GM12891 (cell line): ENCODE measurements at regions not wholly inside any gene's neighbourhood (a gene's known extent, or its start where the extent isn't known, plus 50 kb on each side); places are given as distances from the start of the nearest gene placed in this dataset.

ENCODE experiments used
- PAX5 ChIP-seq: IDR thresholded peaks from 2 replicates; pipeline ENCODE4 v1.6.1; 2011; ENCODE audit warnings: low read length, moderate library complexity, mild to moderate bottlenecking; ENCODE audit not compliant: insufficient read depth, severe bottlenecking
- POLR2A ChIP-seq: IDR thresholded peaks from 2 replicates; pipeline ENCODE4 v1.6.1; 2011; ENCODE audit warnings: low read depth, low read length, control low read depth
- POLR2AphosphoS5 ChIP-seq: IDR thresholded peaks from 2 replicates; pipeline ENCODE4 v1.6.1; 2011; ENCODE audit warnings: low read depth, low read length, control low read depth
- POU2F2 ChIP-seq: IDR thresholded peaks from 2 replicates; pipeline ENCODE4 v1.6.1; 2011; ENCODE audit warnings: low read depth, mild to moderate bottlenecking, control low read depth, low read length, moderate library complexity
- SPI1 ChIP-seq: IDR thresholded peaks from 2 replicates; pipeline ENCODE4 v1.6.1; 2011; ENCODE audit warnings: low read depth, low read length, control low read depth
- TAF1 ChIP-seq: IDR thresholded peaks from 2 replicates; pipeline ENCODE4 v1.6.1; 2011; ENCODE audit warnings: low read depth, low read length, control low read depth

DNA sequence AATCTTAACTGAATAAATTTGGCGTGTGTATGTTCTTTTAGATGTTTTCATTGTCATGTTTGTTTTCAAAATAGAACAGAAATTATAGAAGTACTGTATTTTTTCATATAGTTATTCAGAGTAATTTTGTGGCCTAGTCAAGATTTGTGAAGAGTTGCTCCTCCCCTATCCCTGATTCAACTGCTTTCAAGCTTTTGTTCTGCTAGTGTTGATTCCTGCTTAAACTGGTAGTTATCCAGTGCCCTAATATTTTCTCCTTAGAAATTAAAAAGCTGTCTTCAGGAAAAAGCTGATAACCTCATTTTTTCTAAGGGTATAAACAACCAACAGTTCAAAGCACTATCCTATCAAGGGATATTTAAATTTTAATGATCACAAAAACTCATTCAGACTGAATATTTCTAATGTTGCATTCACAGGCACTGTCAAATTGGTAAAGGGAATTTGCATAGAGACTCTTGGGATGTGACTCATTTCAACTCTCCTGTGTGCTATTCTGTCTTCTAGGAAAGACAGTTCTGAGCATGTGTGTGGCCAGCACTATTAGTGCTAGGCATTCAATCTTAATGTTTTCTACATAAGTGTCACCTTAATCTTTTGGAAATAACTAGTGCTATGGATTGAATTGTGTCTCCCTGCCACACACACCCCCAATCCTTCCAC lies 1776.0 kb downstream of the LRRC4C start:
- TF ChIP-seq POLR2A, result no peak
- TF ChIP-seq POLR2AphosphoS5, result no peak
- no peak for TF ChIP-seq POU2F2
- no peak for TF ChIP-seq TAF1
- no peak for TF ChIP-seq PAX5
- no peak for TF ChIP-seq SPI1
